Gastroesophageal sphincter (tissue), 3 donors: ENCODE measurements at regions not wholly inside any gene's neighbourhood (a gene's known extent, or its start where the extent isn't known, plus 50 kb on each side); places are given as distances from the start of the nearest gene placed in this dataset.

Source experiments
- POLR2AphosphoS5 ChIP-seq: sonication (generic); formaldehyde crosslinking; IDR thresholded peaks from one replicate; pipeline ENCODE4 v1.6.1; 2017; ENCODE audit warnings: antibody characterized with exemption
- TF ChIP-seq, protein P1 (sequence below), 4 experiments: fragments of 200-600 bp in 2 of 4; fragments of 450-650 bp in 2 of 4; sonication (generic) in 1 of 4; IDR thresholded peaks; one replicate each; pipeline ENCODE4 v1.5.1; 2017 to 2019; ENCODE audit warnings: antibody characterized with exemption in 4 of 4, mild to moderate bottlenecking in 2 of 4, moderate library complexity in 2 of 4

DNA sequence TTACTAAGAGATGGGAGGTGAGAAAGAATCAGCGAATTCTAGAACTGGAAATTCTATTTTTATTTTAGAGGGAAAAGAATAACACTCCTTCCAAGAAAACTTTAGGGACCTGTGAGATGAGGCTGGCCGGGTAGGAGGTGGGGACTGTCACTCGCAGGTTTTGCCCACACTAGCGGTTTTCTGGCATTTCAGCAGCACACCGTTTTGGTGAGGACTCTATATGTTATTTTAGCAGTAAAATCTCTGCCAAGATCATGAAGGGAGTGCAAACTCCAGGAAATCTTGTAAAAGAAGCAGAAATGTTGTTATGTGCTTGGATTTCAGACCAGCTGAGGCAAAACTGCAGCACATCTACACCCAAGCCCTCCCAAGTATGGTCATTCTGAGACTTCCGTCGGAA is 470.6 kb downstream of the PSAT1 start:
- no peak for TF ChIP-seq POLR2AphosphoS5
- TF ChIP-seq, protein P1, sequence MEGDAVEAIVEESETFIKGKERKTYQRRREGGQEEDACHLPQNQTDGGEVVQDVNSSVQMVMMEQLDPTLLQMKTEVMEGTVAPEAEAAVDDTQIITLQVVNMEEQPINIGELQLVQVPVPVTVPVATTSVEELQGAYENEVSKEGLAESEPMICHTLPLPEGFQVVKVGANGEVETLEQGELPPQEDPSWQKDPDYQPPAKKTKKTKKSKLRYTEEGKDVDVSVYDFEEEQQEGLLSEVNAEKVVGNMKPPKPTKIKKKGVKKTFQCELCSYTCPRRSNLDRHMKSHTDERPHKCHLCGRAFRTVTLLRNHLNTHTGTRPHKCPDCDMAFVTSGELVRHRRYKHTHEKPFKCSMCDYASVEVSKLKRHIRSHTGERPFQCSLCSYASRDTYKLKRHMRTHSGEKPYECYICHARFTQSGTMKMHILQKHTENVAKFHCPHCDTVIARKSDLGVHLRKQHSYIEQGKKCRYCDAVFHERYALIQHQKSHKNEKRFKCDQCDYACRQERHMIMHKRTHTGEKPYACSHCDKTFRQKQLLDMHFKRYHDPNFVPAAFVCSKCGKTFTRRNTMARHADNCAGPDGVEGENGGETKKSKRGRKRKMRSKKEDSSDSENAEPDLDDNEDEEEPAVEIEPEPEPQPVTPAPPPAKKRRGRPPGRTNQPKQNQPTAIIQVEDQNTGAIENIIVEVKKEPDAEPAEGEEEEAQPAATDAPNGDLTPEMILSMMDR (IDR thresholded peaks at IDR 0.05): no peak
